Neutrophil (primary cell): ENCODE measurements at regions not wholly inside any gene's neighbourhood (a gene's known extent, or its start where the extent isn't known, plus 50 kb on each side); places are given as distances from the start of the nearest gene placed in this dataset.

ENCODE experiments used
- H3K27ac ChIP-seq: fragments of 200-600 bp; sonication (generic); 2 replicates; pipeline ENCODE4 v1.5.1; 2016; ENCODE audit warnings: mild to moderate bottlenecking, moderate library complexity
- H3K27me3 ChIP-seq: fragments of 200-600 bp; sonication (generic); 2 replicates; pipeline ENCODE4 v1.6.0; 2016; ENCODE audit warnings: mild to moderate bottlenecking
- H3K36me3 ChIP-seq: fragments of 200-600 bp; sonication (generic); 2 replicates; pipeline ENCODE4 v1.5.1; 2017
- H3K4me1 ChIP-seq, 2 experiments: fragments of 200-600 bp in 1 of 2; sonication (generic) in 1 of 2; 1 replicate in 1 of 2; 2 replicates in 1 of 2; pipeline versions ENCODE4 v1.5.1 to v1.6.1; 2013 to 2016; ENCODE audit warnings: low read depth in 1 of 2, low read length in 1 of 2, mild to moderate bottlenecking in 1 of 2, moderate library complexity in 1 of 2; ENCODE audit not compliant: control insufficient read depth in 1 of 2, insufficient read depth in 1 of 2
- H3K4me3 ChIP-seq, 2 experiments: fragments of 200-600 bp in 1 of 2; sonication (generic) in 1 of 2; 1 replicate in 1 of 2; 2 replicates in 1 of 2; pipeline ENCODE4 v1.5.1; 2013 to 2016; ENCODE audit warnings: low read depth in 1 of 2, low read length in 1 of 2, mild to moderate bottlenecking in 1 of 2, moderate library complexity in 1 of 2
- H3K9me3 ChIP-seq: fragments of 200-600 bp; sonication (generic); 2 replicates; pipeline ENCODE4 v1.5.1; 2016
- TF ChIP-seq, protein P1 (sequence below): fragments of 200-600 bp; sonication (generic); IDR thresholded peaks from 2 replicates; pipeline ENCODE4 v1.5.1; 2016; ENCODE audit warnings: antibody characterized with exemption

DNA sequence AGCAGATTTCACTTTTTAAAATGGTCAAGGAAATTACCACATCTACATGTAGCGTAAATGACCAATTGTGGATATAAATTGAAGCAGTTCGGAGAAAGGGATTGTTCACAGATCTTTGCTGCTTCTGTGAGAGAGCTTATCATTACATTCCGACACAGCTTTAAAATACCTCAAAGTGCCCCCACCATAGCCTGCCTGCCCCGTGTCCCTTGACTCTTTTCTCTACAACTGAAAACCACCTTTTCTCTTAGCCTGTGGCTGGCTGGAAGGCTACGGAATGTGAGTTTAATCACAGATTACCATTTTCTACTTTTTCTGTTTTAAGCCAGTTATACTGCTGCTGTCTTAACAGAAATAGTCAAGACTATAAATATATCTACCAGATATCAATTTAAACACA lies 347.2 kb upstream of the MAP3K7 start:
- Histone ChIP-seq H3K27me3 (peaks cover 20% of the 10 kb centered on the region), H3K4me3 (no peak overlapping the region), H3K9me3 (no peaks in the 10 kb centered on the region), H3K36me3 (no peaks in the 10 kb centered on the region), H3K4me1 (no peaks in the 10 kb centered on the region), H3K27ac (no peak overlapping the region)
- TF ChIP-seq, protein P1, sequence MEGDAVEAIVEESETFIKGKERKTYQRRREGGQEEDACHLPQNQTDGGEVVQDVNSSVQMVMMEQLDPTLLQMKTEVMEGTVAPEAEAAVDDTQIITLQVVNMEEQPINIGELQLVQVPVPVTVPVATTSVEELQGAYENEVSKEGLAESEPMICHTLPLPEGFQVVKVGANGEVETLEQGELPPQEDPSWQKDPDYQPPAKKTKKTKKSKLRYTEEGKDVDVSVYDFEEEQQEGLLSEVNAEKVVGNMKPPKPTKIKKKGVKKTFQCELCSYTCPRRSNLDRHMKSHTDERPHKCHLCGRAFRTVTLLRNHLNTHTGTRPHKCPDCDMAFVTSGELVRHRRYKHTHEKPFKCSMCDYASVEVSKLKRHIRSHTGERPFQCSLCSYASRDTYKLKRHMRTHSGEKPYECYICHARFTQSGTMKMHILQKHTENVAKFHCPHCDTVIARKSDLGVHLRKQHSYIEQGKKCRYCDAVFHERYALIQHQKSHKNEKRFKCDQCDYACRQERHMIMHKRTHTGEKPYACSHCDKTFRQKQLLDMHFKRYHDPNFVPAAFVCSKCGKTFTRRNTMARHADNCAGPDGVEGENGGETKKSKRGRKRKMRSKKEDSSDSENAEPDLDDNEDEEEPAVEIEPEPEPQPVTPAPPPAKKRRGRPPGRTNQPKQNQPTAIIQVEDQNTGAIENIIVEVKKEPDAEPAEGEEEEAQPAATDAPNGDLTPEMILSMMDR: no peak

DNA sequence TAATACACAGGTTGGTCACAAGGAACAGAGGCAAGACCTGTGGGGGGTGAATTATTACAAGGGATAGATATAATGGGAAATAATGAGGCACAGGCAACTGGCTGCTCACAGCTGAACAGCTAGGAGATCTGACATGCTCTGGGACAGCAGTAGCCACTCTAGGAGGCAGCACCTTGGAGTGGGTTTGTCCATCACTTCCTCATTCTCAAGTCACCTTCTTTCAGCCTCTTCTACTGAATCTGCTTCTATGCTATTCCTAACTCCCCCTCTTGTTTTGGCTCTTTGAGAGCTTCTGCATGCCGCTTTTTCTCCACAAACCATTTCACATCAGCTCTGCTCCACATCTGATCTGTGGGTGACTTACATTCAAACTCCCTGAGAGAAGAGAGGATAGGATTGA lies 345.5 kb upstream of the MAP3K7 start:
- Histone ChIP-seq H3K27me3 (peaks cover 20% of the 10 kb centered on the region), H3K4me3 (no peak overlapping the region), H3K36me3 (no peaks in the 10 kb centered on the region), H3K27ac (no peak overlapping the region), H3K9me3 (no peaks in the 10 kb centered on the region), H3K4me1 (no peaks in the 10 kb centered on the region)
- TF ChIP-seq, protein P1: no peak

DNA sequence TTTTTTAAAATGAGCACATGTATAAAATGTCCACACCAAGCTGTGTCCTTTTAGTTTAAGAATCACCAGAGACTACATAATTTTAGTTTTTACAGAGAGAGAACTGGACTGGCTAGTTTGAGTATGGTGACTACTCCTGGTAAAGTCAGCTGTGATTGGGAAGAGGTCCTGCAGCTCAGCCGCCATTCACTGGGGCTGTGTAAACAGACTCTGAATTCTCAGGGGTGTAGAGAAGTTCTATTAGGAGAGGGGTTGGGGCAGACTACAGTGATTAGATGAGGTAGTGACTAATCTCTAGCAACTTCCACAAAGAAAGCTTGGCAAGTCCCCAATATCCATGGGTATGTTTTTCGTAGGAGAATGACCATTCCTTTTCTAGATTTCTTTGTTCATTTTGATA lies 341.2 kb upstream of the MAP3K7 start:
- Histone ChIP-seq H3K27ac (no peak overlapping the region), H3K36me3 (no peaks in the 10 kb centered on the region), H3K4me3 (no peak overlapping the region), H3K9me3 (no peaks in the 10 kb centered on the region), H3K4me1 (no peaks in the 10 kb centered on the region), H3K27me3 (no peaks in the 10 kb centered on the region)
- TF ChIP-seq, protein P1: no peak

DNA sequence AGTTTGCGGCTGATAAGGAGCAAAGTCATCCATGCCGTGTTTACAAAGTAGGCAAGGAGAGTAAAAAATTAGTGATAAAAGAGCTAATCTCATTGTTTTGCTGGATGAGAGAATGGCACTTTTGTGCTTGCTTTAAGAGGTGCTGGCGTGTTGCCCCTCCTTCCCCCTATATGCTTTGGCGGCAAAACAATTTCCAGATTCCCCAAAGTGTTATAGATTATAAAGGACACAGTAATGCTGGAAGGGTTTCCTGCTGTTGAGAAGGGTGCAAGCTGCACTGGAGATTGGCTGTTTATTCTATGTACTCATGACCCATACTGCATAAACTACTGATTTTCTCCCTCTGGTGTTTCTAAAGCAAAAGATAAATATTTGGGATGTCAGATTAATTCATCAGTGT lies 338.9 kb upstream of the MAP3K7 start:
- Histone ChIP-seq H3K4me3 (no peak overlapping the region), H3K4me1 (no peaks in the 10 kb centered on the region), H3K36me3 (no peaks in the 10 kb centered on the region), H3K9me3 (no peaks in the 10 kb centered on the region), H3K27ac (no peak overlapping the region), H3K27me3 (no peaks in the 10 kb centered on the region)
- TF ChIP-seq, protein P1: no peak

DNA sequence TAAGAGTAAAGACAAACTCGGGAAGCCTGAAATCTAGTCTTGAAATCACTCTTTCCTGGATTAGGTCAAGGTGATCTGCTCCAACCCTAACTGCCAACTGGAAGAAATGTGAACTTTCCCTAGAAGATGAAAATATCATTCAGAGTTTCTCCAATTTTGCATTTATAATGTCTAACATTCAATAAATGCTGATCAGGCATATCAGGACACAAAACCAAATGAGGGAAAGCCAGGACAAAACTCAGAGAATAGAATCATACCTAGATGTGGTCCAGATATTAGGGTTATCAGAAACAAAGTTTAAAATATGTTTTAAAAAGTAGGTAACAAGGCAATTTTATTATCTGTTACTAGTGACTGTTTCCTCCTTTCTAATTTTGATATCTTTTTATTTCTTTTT lies 335.5 kb upstream of the MAP3K7 start:
- TF ChIP-seq, protein P1: no peak
- no peaks in the 10 kb centered on the region for H3K27me3 ChIP-seq
- H3K27ac ChIP-seq: no peak overlapping the region
- H3K4me1 ChIP-seq: no peaks in the 10 kb centered on the region
- no peaks in the 10 kb centered on the region for H3K36me3 ChIP-seq
- no peak overlapping the region for H3K4me3 ChIP-seq
- H3K9me3 ChIP-seq: no peaks in the 10 kb centered on the region

DNA sequence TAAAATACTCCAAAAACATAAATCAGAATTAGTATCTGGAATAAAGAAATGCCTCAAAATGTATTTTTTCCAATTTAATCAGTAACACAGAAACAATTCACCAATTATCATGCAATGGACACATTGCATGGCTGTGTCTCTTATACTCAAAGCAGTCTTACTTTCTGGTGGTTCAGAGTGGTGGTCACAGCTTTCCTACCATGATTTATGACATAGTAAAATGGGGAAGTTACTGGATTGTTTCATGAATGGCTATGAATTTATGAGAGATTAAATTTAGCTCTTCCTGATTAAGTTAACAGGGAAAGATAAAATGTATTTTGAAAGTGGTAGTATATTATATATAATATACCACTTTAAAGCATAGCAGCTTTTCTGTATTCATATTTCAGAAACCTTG lies 331.5 kb upstream of the MAP3K7 start:
- H3K4me1 ChIP-seq: no peaks in the 10 kb centered on the region
- no peak overlapping the region for H3K27ac ChIP-seq
- no peaks in the 10 kb centered on the region for H3K27me3 ChIP-seq
- H3K4me3 ChIP-seq: no peak overlapping the region
- no peaks in the 10 kb centered on the region for H3K36me3 ChIP-seq
- TF ChIP-seq, protein P1: no peak
- no peaks in the 10 kb centered on the region for H3K9me3 ChIP-seq
